NCI-H748 (cell line): ENCODE measurements at regions not wholly inside any gene's neighbourhood (a gene's known extent, or its start where the extent isn't known, plus 50 kb on each side); places are given as distances from the start of the nearest gene placed in this dataset.
A peak's percentile ranks its signal among the peaks of the same experiment; 100 is the strongest.
"Not testable (repeated sequence)": the region's sequence is repeated elsewhere in the genome, so short reads cannot be mapped to it uniquely, and the experiment has no call there.

Source experiments
- DNase-seq: peaks from one replicate; lab custom pipeline; 2025; ENCODE audit not compliant: unreplicated experiment; lab: John Stamatoyannopoulos, UW

DNA sequence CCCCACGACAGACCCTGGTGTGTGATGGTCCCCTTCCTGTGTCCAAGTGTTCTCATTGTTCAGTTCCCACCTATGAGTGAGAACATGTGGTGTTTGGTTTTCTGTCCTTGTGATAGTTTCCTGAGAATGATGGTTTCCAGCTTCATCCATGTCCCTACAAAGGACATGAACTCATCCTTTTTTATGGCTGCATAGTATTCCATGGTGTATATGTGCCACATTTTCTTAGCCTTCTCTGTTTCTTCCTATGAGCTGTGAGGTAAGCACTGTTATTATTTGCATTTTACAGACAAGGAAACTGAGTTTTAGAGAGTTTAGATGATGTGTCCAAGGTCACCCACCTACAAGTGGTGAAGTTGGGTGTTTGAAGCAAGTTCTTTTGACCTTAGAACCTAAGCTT is 51.1 kb upstream of the BNC1 start:
- not testable (repeated sequence) for DNase-seq

DNA sequence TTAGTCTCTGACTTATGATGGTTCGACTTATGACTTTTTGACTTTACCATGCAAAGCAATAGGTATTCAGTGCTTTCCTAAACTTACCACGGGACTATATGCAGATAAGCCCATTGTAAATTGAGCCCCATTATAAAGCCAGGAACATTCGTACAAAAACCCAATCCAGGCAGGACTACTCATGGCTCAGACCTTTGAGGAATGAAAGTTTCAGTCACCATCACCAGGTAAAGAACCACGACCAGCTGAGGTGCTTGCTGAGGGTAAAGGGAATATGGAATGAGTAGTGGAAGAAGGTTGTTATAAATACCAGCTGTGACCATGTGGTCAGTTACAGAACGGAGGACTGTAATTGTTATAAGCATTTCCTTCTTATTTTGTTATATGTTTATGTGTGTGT is 54.9 kb upstream of the BNC1 start:
- DNase-seq = no peak

DNA sequence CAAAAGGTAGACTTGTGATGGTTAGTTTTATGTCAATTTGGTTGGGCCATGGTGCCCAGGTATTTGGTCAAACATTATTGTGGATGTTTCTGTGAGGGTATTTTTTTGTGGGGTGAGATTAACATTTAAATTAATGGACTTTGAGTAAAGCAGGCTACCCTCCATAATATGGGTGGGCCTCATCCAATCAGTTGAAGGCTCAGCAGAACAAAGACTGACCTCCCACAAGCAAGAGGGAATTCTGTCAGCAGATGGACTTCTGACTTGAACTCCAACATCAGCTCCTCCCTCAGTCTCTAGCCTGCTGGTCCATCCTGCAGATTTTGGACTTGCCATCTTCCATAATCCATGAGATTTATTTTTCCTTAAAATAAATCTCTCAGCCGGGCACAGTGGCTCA is 55.6 kb upstream of the BNC1 start:
- DNase-seq = no peak

DNA sequence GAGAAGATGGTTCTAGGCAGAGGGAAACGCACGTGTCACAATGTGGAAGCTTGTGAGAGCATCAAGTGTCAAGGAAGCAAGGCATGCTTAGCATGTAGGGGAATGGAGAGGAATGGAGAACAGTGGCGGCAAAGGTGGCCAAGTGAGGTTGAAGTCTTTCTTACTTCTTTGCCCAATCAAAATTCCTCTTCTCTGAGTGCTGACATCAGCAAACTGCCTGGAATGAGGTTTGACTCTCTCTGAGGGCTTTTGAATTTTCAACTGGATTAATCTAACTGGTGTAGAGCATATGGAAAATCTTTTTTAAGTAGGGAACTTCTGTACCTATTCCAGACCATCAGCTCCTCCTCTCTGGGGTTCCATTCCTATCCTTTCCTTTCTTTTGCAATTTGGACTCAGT is 61.9 kb upstream of the BNC1 start:
- DNase-seq = no peak

DNA sequence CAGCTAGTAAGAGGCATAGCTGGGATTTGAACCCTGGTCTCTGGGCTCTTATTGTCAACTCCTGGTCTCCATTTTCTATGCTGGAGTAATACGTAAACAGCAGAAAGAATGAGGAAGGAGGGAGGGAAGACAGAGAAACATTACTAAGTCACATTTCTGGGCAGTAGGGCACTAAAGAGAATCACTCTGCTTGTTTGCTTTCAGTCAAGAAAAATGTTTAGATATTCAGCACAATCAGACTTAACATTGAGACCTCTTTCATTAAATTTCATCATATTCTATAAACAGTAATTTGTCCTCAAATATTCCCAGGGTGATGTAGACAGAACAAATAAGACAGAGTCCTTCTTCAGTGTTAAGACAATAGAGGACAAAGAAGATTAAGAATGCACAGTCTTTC is 67.7 kb upstream of the BNC1 start:
- DNase-seq = no peak

DNA sequence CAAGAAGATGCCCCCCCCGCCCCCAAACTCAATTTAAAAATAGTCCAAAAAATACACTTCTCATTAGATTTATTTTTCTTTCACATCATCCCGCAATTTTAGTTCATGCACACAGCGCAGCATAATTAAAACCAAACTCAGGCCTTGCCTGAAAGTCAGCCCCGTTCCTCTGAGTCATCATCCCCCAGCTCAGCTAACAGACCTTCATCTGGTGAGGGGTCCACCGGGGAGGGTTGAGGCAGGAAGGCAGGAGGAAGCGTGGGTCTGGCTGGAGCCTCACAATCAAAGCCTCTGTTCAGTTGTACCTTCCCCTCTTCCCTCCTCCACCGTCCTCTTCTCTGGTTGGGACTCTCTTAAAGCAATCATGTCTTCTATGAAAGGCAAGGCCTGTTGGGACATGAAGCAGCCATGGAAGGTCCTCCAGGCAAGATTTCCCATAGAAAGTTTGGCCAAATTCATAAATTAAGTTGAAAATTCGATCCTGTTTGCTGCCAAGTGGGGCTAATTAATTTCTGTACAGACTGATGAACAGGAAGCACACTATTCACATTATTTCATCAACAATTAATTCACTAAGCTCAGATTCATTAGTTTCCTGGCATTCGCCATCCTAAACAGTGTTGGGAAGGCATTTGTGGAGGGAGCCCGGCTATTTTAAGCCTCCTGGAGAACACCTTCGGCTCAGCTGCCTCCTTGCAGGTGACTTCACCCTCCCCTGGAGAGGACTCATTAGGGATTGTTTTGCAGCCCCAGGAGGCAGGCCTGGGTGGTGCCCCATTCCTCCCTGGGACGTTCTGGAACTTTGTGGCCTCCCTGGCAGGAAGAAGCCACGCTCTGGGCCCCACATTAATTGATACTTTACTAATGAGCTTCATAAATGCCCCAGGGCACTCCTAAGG is 72.3 kb upstream of the BNC1 start:
- DNase-seq = no peak

DNA sequence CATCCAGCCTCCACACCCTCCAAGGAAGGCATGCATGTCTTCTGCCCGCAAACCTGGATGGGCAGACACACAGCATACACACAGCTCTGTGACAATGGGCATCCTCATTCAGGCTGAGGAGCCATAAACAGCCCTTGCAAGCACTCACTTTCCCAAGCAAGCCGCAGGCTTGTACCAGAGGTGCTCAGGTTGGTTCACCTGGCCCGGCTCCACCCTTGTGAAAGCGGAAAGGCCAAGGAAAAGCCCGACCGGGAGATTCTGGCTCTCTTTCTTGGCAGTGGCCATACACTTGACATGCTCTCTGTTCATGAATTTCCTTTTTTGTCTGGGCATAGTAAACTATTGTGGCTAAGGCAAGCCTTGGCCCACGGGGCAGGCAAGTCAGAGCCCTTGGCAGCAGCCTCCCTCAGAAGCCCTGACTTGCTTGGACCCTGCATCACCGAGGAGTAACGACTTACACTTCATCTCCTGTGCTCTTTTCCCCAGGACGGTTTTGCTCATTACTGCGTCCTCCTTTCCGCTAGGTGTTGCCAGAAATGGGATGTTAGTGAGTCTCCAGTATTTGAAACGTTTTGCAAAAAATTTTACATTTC is 74.6 kb upstream of the BNC1 start:
- DNase-seq = no peak

DNA sequence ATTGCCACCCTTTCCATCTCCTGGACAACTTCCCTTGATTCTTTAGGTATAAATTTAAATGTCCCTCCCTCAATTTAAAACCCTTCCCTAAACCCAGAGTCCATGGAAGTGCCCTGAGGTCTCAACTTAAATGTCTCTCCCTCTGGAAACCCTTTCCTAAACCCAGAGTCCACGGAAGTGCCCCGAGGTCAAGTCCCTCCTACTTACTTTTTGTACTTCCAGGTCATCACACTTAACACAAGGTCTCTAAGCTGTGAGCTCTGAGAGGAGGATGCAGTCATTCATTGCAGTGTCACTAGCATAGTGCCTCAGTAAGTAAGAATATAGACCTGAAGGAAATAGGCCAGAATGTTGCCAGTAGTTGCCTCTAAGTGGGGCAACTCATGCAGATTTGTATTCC is 78.2 kb upstream of the BNC1 start:
- DNase-seq = no peak

DNA sequence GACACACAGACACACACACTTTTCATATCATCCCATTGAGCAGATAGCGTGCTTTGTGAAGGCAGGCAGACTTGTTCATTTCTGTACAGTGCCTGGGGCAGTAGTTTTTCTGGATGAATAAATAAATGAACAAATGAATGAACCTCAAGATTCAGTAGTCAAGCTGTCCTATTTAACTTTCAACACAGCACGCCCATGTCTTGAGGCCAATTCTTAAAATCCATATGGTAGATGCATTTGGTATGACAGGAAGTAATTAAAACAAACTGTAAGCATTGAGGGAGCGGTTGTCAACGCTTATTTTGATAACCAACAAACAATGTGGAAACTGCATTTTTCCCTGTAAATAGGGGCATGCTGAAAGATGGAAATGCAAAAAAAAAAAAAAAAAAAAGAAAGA is 80.0 kb upstream of the BNC1 start:
- no peak for DNase-seq

DNA sequence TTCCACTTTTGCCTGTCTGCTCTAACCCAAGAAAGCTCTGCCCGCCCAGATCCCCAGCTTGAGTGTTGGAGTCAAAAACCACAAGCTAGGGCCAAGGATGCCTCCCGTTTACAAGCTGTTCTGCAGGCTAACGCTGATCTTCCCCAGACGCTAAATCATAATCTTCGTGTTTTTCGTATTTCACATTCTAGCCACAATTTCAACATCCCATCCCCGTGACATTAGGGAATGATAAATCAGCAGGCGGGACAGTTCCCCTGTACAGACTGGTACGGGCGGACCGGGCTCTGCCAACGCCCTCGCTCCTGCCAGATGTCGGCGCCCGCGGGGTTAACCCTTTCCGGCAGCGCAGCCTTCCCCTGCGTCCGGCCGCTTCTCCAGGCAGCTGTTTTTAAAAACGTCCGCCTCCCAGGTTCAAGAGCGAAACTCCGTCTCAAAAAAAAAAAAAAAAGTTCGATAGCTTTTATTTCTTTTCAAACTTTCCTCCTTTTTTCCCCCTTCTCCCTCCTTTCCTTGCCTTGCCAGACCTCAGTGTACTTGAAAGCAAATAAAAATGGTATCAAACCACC is 81.0 kb upstream of the BNC1 start:
- peak; percentile 7 for DNase-seq

DNA sequence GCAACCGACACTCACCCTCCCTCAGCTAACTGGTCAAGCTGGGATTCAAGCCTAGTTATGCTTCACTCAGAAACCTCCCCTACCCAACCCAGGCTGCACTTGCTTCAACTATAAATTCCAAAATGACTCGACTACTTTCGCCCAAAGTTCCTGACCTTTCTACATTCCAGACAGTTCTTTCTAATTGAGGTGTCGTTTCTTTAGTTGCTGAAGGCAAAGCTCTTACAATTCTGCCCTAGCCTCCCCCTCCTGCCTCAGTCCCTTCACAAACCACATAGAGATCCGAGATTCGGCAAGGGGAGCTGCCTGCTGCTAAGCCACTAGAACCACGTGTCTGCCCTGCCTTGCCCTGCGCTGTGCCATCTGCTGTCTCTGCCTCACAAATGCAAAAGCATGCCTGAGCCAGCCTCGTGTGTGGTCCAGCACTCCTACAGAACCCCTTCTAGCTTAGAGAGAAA is 74.7 kb upstream of the SH3GL3 start:
- no peak for DNase-seq

DNA sequence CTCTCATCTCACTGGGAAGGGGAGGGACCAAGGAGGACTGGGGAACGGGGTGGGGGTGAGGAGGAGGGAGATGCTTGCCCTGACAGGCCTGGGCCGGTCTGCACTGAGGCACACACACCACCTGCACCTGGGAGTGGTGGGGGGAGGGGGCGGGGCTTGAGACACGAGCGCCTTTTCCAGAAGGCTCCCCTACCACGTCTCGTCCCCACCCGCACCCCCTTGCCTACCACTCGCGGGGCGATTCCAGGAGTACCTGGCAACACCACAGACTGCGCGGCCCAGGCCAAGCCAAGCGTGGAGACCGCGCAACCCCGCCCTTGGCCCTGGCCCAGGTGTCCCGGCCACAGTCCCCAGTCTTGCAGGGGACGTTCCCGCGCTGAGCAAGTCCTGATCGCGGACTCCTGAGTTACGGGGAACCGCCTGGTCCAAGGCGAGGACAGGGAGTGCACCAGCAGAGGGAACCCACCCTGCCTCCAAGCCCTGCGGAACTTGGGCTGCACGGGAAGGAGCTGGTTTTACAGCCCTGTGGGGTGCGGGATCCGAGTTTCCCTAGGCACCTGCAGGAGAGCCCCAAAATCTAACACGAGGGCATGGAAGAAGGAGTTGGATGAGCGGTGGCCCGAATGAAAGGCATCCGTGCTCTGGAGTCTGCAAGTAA is 68.1 kb upstream of the SH3GL3 start:
- no peak for DNase-seq

DNA sequence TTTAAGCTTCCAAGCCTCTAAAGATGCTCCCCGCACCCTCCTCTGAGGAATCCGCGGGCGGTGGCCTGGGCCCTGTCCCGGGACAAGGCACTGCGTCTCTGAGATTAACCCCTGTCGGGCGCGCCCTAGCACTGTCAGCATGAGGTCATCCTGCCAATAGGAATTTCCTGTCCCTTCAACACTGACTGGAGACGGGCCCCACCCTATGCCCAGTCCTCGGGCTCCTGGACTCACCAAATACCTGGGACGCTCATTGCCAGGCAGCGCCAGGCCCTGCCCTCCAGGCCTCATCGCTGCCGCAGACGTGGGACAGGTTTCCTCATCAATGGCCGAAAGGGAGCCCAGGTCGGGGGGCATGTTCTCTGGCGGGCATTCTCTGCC is 67.6 kb upstream of the SH3GL3 start:
- no peak for DNase-seq

DNA sequence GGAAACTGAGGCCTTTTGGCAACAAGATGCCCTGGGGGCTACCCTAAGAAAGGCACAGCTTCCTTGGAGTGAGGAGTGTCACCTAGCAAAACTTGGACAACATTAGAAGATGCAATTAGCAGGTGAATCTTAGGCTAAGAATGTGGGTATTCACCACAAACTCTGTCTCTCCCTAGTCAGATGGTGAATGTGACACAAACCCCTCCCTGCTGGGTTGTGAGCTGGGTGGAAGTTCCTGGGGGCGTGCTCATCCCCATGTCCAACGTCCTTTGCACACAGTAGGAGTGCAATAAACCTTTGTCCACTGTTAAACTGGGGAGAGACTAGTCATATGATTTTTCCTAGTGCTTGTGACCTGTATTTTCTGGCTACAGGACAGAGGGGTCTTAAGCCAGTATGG is 67.1 kb upstream of the SH3GL3 start:
- no peak for DNase-seq

DNA sequence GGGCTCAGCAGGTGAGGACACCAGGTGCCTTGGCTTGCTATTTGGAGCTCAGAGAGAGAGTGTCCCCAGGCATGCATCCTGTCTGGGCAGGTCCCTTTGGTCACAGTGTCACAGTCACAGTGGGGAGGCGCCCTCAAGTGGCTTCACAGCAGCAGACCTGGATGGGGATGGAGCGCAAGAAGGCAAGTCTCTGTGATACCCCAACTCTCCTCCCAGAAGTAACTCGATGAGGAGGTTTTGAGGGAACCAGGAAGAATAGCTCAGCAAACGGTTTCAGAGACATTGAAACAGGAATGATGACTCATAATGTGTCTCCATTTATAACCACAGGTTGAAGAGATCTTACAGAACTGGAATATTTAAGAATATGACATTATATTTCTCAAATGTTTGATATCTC is 66.5 kb upstream of the SH3GL3 start:
- DNase-seq = peak; percentile 8

DNA sequence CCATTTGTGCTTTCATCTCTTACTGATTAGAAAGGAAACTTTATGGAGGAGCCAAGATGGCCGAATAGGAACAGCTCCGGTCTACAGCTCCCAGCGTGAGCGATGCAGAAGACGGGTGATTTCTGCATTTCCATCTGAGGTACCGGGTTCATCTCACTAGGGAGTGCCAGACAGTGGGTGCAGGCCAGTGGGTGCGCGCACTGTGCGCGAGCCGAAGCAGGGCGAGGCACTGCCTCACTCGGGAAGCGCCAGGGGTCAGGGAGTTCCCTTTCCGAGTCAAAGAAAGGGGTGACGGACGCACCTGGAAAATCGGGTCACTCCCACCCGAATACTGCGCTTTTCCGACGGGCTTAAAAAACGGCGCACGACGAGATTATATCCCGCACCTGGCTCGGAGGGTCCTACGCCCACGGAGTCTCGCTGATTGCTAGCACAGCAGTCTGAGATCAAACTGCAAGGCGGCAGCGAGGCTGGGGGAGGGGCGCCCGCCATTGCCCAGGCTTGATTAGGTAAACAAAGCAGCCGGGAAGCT is 63.5 kb upstream of the SH3GL3 start:
- peak; percentile 12 for DNase-seq

DNA sequence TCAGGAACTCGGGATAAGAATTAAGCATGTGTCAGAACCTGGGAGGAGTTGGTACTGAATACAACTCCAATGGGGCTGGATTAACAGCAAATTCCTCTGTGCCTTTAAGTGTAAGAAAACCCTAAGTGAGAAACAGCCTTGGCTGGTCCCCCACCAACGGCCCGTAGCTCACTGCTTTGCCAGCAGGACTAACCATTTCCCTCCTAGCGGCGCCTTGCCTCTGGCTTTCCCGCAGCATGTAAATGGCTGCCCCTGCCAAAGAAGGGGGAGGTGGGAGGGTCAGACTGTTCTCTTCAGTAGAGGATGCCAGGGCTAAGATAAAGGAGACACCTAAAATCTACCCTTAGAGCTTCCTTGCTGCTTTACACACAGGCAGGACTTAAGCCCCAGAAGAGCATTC is 51.0 kb upstream of the SH3GL3 start:
- no peak for DNase-seq
